Erythroblast (primary cell): ENCODE measurements at regions not wholly inside any gene's neighbourhood (a gene's known extent, or its start where the extent isn't known, plus 50 kb on each side); places are given as distances from the start of the nearest gene placed in this dataset.

Experiments used
- GATA1 ChIP-seq: IDR thresholded peaks from 2 replicates; pipeline ENCODE4 v1.6.1; 2011; ENCODE audit warnings: low read depth, mild to moderate bottlenecking, control low read depth, low read length, moderate library complexity
- POLR2A ChIP-seq: IDR thresholded peaks from 2 replicates; pipeline ENCODE4 v1.6.1; 2011; ENCODE audit warnings: mild to moderate bottlenecking, low read length

GRCh38 chr2:16050908-16051489 lies 110.6 kb downstream of the MYCN start:
- TF ChIP-seq POLR2A: no peak
- no peak for TF ChIP-seq GATA1
